Erythroblast (primary cell): ENCODE measurements at regions not wholly inside any gene's neighbourhood (a gene's known extent, or its start where the extent isn't known, plus 50 kb on each side); places are given as distances from the start of the nearest gene placed in this dataset.

Experiments
- GATA1 ChIP-seq: IDR thresholded peaks from 2 replicates; pipeline ENCODE4 v1.6.1; 2011; ENCODE audit warnings: low read depth, mild to moderate bottlenecking, control low read depth, low read length, moderate library complexity
- POLR2A ChIP-seq: IDR thresholded peaks from 2 replicates; pipeline ENCODE4 v1.6.1; 2011; ENCODE audit warnings: mild to moderate bottlenecking, low read length

DNA sequence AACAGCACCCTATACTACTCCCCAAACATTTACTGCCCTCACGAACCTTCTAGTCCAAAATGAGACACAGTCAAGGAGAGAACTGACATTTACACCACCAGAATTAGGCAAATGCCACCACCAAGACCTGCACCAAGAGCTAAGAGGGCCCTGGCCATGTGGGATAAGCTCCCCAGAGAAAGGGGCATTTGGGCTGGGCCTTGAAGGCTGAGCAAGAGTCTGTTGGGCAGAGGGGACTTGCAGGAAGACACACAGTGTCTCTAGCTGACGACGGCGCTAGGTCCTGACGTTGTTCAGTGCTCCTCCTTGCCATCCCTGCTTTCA, 326.4 kb upstream of the ZMIZ1 start:
- TF ChIP-seq POLR2A (no peak), GATA1 (no peak)
